Lung microvascular endothelial cell (primary cell): ENCODE measurements at regions not wholly inside any gene's neighbourhood (a gene's known extent, or its start where the extent isn't known, plus 50 kb on each side); places are given as distances from the start of the nearest gene placed in this dataset.

Experiments used
- DNase-seq, 2 donors: peaks; one replicate each; pipeline versions ENCODE4 v3.0.0 to v3.0.0-alpha.2; 2010; ENCODE audit warnings: low read depth in 2 of 2

DNA sequence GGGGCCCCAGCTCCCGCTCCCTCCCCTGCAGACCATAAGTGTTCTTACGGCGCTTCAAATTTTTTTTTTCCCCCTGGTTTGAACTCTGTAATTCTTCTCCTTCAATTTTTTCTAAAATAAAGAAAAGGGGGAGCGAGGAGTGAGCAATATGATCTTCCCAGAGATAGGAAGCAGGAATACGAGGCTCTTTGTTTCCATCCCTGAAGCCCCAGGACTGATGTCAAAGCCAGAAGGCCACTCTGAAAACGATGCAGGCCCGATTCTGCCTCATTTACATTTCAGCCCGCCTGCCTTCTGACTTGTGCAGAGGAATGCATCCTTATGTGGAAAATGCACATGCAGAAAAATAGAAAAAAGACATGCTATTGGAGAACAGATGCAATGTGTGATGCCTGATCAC is 401.5 kb upstream of the MKI67 start:
- DNase-seq: no peak

DNA sequence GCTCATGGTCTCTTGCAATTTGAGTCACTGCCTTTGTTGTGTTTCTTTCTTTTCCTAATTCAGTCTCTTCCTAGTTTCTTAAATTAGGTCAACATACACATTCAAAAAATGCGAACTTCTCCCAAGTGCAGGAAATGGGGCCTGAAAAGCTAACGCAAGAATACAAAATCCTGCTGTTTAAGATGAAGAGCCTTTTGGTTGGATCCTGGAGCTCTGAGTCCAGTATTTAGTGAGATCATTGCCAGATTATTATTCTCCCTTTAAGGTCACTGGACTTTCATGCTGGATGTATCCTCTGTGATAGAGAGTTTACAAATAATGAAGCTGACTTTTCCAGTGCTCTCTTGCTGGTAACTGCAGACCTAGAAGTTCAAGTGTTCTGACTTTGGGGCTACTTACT is 401.9 kb upstream of the MKI67 start:
- no peak for DNase-seq

DNA sequence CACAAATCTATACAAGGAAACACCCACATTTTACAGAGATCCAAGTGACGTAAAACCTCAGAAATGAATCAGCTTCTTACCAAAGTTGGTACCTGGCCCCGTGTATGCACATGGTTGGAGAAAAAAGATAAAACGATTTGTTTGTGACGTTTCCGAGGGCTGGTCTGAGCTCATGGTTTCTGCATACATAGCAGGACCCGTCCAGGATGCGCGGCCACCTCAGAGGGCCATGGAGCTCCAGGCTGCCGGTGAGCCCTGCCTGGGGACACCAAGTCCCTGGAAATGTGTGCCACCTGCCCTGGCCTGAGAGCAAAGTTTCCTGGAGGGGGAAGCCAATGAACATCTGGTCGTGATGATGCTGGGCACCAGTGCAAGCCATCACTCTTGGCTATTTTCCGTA is 402.6 kb upstream of the MKI67 start:
- no peak for DNase-seq

DNA sequence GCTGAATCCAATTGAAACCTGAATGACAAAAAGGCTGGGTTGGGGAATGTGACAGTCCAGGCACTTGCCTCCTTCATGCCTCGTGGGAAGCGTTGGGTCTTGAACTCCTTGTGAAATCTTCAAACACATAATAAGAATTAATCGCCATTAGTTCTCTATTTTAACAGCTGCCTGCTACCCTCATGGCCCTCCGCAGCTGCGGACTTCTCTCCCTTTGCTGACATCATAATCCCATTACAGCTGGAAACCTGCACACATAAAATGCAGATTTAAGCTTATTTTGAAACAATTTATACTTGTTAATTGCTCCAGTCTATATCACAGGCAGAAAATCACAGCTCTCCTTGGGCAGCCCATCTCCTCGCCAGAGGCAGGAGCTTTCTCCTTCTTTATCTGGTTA is 403.0 kb upstream of the MKI67 start:
- DNase-seq: no peak

DNA sequence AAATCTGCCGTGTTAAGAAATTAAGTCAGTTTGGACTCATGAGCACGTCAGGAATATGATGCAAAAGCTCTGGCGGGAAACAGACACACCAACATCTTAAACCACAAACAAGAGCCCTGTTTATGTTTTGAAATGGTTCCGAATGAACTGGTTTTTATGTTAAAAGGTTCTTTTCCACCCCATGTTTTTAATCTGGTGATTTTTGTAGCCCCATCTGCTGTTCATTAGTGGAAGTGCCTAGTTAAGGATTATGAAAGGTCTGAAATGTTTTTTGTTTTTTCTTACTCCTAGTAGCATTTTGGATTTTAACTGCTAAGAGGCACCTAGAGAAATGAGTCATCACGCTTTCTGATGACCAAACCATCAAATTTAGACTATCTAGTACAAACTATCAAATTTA is 404.1 kb upstream of the MKI67 start:
- DNase-seq: peak in 1 of 2 donors; percentile 40

DNA sequence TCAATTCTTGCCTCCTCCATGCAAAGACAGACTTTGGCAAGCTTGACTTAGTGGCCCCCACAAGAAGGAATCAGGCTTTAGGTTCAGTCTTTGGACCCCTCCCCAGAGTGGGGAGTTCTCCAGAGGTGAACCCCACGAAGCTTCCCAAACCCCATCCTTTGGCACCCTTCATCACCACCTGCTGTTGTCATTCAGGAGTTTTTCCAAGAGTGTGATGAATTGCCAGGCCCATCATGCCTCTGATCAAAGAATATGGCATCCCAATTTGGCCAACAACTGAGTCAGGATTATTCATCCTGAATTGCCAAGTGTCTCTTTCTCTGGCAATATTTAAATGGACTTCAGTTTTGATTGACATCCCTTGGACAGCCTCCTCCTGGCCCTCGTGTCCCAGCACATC is 404.7 kb upstream of the MKI67 start:
- DNase-seq: no peak

DNA sequence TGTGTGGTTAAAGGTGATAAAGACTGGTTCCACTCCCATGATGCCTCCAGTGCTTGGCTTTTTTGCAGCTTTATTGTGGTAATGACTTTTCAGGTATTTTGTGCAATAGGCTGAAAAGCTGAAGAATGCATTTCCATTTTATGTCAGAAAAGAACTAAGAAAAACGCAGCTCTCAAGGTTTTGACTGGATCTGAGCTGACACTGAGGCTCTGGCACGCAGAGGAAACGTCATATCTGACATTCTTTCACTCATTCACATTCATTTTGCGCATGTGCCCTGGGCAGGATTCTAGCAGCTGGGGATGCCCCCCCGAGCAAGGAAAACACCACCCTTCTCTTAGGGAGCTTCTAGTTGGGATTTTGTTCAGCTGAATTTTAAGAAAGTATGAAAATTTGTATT is 408.5 kb upstream of the MKI67 start:
- no peak for DNase-seq

DNA sequence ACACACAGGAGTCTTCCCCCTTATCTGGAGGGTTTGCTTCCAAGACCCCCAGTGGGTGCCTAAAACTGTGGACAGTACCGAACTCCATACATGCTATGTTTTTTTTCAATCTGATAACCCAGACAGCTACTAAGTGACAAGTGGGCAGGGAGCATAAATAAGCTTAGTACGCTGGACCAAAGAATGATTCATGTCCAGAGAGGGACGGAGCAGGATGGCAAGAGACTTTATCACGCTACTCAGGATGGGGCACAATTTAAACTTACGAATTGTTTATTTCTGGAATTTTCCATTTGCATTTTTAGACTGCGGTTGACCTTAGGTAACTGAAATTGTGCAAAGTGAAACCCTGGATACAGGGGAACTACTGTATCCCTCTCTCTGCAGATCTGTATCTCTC is 410.0 kb upstream of the MKI67 start:
- DNase-seq: no peak

DNA sequence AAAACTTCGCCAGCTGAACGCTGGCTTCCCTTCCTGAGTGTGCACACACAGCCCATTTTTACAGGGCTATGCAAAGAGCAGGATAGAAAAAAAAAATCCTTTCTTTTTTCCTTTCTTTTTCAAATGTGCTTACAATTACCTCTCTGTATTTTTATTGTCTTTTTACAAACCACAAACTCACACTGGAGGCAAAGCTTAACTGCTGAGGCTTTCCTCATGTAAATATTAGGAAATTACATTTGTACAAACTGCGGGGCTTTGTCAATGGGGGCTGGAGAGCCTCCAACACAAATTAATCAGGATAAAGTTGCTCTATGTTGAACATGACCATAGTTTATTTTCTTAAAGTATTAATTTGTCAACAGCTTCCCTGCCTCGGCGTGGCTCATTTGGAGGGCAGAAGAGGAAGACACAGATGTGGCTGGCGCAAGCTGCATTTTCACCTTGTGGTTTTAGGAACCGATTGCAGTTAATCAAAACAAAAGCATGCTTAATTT is 411.7 kb upstream of the MKI67 start:
- DNase-seq: no peak

DNA sequence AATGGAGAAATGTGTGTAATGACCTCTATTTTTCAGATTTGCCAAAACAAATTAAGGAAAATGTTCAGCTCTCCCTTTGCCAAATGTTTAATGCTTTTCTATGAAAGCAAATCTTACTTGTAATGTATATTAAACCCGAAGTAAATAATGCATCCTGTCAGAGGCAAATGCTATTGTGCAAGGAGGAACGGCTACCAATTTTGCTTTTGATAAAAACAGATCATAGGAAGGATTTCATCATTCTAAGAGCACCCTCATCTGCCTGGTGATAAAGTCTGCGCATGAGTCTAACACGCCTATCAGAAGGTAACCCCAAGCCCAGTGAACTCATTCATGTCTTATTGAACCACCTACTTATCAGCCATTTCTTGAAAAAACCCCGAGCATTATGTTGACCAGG is 412.4 kb upstream of the MKI67 start:
- no peak for DNase-seq

DNA sequence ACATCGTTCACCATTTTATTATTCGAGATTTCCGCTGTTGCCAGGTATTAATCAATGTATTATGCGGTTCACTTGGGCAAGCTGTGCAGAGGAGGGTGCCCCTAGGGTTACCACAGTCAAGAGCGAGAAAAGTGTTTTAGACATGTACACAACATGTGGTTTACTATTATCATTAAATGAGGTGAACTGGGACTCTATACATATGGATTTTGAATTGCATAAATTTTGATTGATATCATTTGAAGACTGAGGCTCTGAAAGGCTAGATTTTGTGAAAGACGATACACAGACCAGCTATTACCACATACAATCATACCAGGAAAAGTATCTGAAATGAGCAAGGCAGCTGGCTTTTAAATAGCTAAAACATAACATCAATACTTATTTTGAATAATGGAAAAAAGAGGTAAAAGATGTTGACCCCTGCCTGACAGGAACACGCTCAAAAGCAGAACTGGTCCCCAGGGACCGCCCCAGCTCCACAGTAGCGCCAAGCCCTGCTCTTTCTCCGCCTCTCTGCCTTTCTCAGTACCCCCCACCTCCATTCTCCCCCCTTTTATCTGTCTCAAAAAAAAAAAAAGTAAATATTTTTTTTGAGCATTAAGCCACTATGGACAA is 413.4 kb upstream of the MKI67 start:
- no peak for DNase-seq

DNA sequence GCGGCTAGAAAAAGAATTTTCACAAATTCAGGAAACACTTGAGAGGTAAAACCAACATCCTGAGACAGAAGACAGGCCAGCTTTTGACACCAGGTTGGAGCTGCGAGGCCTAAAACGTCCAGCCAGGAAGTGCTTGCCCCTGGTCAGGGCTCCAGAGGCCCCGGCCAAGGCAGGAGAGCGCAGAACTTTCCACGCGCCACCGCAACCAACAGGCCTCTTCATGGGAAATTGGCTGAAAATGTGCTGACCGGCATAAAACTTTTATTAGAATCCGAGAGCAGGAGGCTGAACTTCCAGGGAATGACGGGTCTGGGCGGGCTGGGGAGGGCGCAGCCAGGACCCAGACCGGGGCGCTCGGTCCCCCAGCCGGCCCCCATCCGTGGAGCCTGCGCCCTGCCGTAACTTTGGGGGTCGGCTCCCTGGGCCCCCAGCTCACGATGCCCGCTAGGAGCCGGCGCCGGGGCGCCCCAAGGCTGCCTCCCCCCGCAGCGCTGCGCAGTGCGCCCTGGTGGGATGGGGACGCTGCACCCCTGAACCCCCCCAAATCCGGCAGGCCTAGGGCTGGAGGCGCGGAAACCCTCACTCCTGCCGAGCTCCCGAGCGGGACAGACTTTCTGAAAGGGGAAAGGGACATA is 414.0 kb upstream of the MKI67 start:
- DNase-seq: peak in 1 of 2 donors; percentile 42

DNA sequence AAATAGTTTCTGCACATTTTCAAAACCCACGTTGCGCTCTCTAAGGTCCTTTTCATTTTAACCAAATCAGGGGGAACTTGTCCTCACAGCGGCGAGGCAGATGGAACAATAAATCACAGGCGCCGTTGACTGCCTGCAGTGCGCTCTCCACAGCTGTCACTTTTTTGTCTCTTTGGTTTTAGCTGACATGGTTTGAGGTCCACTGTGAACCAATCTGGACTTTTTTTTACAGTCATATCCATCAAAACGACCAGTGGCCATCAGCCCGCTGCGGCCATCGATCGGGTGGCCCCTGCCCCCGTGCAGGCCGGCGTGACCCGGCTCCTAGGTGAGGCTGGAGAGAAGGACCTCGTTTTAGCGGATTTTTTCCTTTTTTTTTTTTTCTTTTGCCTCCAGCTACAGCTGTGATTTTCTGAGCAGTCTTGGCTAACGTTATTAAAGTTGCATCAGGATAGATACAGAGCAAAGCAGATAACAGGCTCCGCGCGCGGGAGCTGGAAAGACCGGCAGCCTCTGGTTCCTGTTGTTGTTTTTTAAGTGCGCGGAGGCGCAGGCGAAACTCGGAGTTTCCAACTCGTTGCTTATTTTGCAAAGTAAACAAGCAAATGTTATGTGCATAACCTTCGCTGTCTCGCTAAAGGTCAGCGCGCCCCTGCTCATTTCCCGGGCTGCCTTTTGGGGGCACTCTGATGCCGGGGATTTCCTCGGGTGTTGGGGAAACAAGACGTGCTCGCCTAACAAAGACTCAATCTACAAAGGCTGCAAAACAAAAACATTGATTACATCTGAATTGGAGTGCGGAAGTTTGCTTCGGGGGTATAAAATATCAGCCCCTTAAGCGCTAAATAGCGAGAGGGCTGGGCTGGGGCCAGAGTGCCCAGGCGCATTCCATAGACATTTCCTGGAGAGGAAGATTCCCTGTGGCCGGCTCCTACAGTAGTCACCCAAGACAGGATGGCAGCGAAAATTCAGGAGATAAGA is 414.8 kb upstream of the MKI67 start:
- DNase-seq: peak in 1 of 2 donors; percentile 12

DNA sequence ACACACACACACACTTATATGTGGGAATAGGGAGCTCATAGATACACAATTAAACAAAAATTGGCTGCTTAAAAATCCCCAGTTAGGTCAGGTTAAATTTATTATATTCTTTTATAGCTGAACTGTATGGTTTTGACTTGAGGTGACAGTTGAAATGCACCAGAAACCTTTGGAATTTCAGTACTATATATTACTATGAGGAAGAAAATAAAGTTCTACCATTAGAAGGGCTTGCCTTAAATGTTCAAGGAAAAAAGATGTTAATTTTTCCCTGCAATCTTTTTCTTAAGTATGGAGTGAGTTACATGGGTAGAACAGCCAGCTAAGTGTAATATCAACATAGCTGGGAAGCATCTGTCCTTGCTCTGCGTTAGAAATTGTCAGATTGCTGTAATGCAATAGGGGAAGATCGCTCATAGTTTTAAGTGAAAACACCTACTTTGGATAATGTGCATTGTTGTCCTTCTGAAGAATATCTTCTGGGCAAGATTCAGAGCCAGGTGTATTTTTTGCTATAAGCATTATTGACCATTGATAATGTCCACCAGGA is 415.8 kb upstream of the MKI67 start:
- no peak for DNase-seq

DNA sequence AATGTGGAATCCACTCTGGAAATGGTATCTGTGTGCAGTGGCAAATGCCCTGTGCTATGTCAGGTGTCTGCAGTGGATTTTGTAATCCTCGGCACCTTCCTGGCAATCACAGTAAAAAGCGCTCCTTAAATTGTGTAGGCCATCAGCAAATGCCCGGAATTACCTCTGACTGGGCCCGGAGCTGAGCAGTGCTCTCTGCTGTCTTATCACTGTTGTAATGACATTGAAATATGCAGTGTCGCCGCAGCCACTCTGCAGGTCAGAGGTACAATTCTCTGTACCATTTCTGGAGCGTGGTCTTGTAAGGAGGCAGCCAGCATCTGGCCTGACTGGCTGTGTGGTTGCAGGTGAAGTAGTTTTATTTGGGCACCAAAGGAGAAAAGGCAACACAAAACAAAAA is 416.4 kb upstream of the MKI67 start:
- DNase-seq: no peak

DNA sequence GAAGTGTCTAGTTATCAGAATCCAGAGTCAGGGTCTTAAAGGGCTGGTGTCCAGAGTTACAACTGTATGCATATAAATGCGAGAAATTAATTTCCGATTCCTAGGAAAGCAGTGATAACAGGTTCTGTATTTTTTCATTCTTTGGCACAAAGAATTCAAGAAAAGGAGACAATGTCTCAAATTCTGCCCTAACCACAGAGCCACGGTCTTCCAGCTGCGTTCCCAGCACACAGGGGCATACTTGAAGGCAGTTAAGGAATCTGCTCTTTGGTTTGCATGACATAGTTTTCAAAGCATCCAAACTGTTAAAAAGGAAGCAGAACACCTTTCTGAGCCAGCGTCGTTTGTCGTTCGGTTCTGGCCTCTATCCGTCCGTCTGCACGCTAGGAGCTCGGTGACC is 416.9 kb upstream of the MKI67 start:
- no peak for DNase-seq

DNA sequence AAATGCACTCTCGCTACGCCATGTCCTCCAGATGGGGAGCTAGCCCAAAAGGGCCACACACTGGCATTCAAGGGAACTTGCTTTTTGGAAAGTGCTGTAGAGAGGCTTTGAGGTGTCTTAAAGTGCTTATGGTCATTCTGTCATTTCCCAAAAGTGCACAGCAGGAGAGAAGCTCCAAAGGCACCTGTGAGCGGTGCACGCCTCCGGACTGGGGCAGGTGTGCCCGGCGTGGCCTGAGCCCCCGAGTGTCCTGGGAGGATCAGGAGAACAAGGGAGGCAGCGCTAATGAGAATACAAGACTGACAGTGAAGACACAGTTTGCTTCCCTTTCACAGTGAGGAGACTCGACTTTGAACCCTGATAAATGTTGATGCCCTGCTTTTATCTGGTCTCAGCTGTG is 419.0 kb upstream of the MKI67 start:
- DNase-seq: no peak

DNA sequence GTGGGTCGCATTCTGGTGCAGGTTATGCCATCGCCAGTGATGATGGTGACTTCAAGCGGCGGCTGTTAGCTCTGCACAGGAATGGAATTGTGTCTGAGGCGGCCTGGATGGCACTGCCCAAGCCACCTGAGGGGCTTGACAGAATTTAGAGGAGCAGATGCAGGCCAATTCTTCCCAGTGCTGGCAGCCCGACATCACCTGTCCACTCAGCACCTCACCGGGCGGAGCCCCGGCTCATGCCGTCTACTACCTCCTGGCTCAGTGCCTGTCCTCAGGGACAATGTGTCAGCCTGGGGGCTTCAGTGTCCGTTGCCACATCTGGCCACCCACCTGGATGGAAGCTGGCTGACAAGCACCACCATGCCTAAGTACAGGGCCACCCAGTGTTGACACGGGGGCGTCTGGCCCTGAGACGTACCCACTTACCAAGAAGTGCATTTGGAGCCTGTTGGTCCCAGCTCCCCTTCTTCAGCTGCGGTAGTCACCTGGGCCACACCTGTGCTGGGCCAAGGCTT is 420.5 kb upstream of the MKI67 start:
- no peak for DNase-seq

DNA sequence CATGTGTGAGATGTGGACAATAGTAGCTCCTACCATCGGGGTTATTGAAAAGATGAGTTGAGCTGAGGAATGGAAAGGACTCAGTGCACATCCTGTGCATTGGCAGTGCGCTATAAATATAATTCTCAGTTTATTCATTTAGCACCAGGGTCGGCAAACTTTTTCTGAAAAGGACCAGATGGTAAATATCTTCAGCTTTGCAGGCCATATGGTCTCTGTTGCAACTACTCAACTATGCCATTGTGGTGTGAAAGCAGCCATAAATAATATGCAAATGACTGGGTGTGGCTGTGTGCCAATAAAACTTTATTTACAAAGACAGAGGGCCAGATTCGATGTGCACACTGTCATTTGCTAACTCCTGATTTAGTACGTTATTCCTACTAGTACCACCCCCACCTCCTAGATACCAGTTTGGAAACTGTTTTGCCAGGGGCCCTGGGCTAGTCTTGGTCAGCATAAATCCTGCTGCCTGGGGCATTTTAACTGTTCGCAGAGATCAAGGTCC is 422.9 kb upstream of the MKI67 start:
- no peak for DNase-seq

DNA sequence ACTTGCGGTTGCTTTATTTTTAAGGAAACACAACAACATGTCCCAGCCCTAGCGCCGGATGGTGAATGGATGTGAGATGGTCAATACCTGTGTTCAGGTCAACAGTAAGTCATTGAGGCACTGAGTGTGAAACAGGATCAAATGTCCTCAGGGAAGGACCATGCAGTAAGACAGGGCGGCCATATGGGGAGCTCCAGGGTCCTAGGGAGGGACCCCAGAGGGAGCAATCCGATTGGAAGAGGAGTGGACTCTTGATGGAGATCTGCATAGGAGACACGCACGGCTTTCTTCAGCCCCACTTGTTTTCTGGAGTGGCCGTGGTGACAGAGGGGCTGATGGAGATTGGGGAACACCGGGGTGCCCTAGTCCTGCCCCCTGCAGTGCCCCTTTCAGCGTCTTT is 423.8 kb upstream of the MKI67 start:
- no peak for DNase-seq

DNA sequence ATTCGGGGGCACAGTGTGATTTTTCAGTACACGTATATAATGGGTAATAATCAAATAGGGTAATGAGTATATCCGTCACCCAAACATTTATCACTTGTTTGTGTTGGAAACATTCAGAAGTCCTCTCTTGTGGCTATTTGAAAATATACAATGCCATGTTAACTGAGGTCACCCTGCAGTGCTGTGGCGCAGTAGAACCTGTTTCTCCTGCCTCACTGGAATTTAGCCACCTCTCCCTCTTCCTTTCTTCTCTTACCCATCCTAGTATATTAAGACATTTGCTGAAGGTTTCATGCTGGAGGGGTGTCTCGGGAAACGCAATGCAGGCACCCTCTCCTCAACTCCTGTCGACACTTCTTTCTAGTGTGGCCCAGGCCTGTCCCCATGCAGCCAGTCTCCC is 425.3 kb upstream of the MKI67 start:
- DNase-seq: no peak

DNA sequence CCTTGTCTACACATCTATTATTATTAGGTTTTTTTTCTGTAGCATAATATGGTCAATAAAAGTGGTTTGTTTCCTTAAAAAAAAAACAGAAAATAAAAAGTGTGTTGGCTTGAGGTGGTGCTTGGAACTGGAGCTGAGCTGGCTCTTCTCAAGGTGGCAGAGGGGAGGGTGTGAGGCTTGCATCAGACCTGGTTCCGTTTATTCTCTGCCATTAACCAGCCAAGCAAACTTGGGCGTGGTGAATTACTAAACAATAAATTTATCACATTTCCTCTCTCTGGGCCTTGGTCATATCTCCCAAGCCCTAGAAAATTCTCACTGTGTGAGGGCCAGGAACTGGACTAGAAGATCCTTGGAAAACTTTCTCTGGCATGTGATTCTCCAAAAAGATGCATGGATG is 427.5 kb upstream of the MKI67 start:
- DNase-seq: no peak
